Neuronal stem cell (in vitro differentiated cells): ENCODE measurements at regions not wholly inside any gene's neighbourhood (a gene's known extent, or its start where the extent isn't known, plus 50 kb on each side); places are given as distances from the start of the nearest gene placed in this dataset.

ENCODE experiments used
- DNase-seq: peaks from one replicate; pipeline ENCODE4 v3.0.0-alpha.2; 2013; ENCODE audit warnings: low spot score
- H2AFZ ChIP-seq: one replicate; pipeline ENCODE4 v1.6.1; 2013; ENCODE audit warnings: mild to moderate bottlenecking, low read length, inconsistent platforms
- H2AK5ac ChIP-seq: 2 replicates; pipeline ENCODE4 v1.6.1; 2013; ENCODE audit warnings: low read depth, mild to moderate bottlenecking, inconsistent platforms, low read length, moderate library complexity, mixed read lengths
- H2BK120ac ChIP-seq: 2 replicates; pipeline ENCODE4 v1.6.1; 2013; ENCODE audit warnings: low read depth, mild to moderate bottlenecking, inconsistent platforms, low read length, moderate library complexity, mixed read lengths
- H2BK12ac ChIP-seq: one replicate; pipeline ENCODE4 v1.6.1; 2013; ENCODE audit warnings: low read length, inconsistent platforms
- H2BK15ac ChIP-seq: 2 replicates; pipeline ENCODE4 v1.6.1; 2013; ENCODE audit warnings: mild to moderate bottlenecking, low read length, inconsistent platforms, mixed read lengths
- H2BK5ac ChIP-seq: one replicate; pipeline ENCODE4 v1.6.1; 2013; ENCODE audit warnings: inconsistent platforms, mild to moderate bottlenecking, low read length, moderate library complexity
- H3K14ac ChIP-seq: one replicate; pipeline ENCODE4 v1.6.1; 2013; ENCODE audit warnings: low read length, inconsistent platforms
- H3K18ac ChIP-seq: 2 replicates; pipeline ENCODE4 v1.6.1; 2013; ENCODE audit warnings: low read length, inconsistent platforms
- H3K23ac ChIP-seq: 2 replicates; pipeline ENCODE4 v1.6.1; 2013; ENCODE audit warnings: low read depth, mild to moderate bottlenecking, mixed read lengths, low read length, inconsistent platforms; ENCODE audit not compliant: poor library complexity
- H3K27ac ChIP-seq: replicated peaks from 3 replicates; pipeline ENCODE4 v1.5.1; 2013; ENCODE audit warnings: low read length, inconsistent platforms
- H3K27me3 ChIP-seq, 3 experiments: 2 replicates each; pipeline ENCODE4 v1.6.1; 2013; ENCODE audit warnings: low read length in 3 of 3, mild to moderate bottlenecking in 2 of 3, inconsistent platforms in 1 of 3, low read depth in 1 of 3, mixed read lengths in 1 of 3, moderate library complexity in 1 of 3; ENCODE audit not compliant: control insufficient read depth in 3 of 3, insufficient read depth in 3 of 3
- H3K36me3 ChIP-seq, 2 donors: replicated peaks in 1 of 2; 2 replicates each; pipeline ENCODE4 v1.6.1; 2013; ENCODE audit warnings: low read length in 2 of 2; ENCODE audit not compliant: control insufficient read depth in 2 of 2, insufficient read depth in 2 of 2
- H3K4ac ChIP-seq: 2 replicates; pipeline ENCODE4 v1.6.1; 2013; ENCODE audit warnings: inconsistent platforms, mild to moderate bottlenecking, low read length, moderate library complexity
- H3K4me1 ChIP-seq, 2 donors: 1 replicate in 1 of 2; 2 replicates in 1 of 2; pipeline ENCODE4 v1.6.1; 2013; ENCODE audit warnings: low read length in 2 of 2, low read depth in 1 of 2; ENCODE audit not compliant: control insufficient read depth in 2 of 2, insufficient read depth in 1 of 2
- H3K4me2 ChIP-seq: one replicate; pipeline ENCODE4 v1.6.1; 2013; ENCODE audit warnings: mild to moderate bottlenecking, low read length, inconsistent platforms; ENCODE audit not compliant: insufficient read depth, poor library complexity, severe bottlenecking
- H3K4me3 ChIP-seq, 2 donors: 2 replicates each; pipeline ENCODE4 v1.5.1; 2013; ENCODE audit warnings: low read length in 2 of 2, mild to moderate bottlenecking in 2 of 2, inconsistent platforms in 1 of 2, moderate library complexity in 1 of 2
- H3K79me1 ChIP-seq: one replicate; pipeline ENCODE4 v1.6.1; 2013; ENCODE audit warnings: low read depth, mild to moderate bottlenecking, inconsistent platforms, low read length, moderate library complexity
- H3K9ac ChIP-seq: one replicate; pipeline ENCODE4 v1.6.1; 2013; ENCODE audit warnings: mild to moderate bottlenecking, low read depth, low read length, inconsistent platforms; ENCODE audit not compliant: poor library complexity
- H3K9me3 ChIP-seq, 2 donors: replicated peaks in 1 of 2; 2 replicates each; pipeline versions ENCODE3 to v1.6.1; 2013; ENCODE audit warnings: low read length in 2 of 2, mild to moderate bottlenecking in 2 of 2, inconsistent platforms in 1 of 2, low read depth in 1 of 2, mixed read lengths in 1 of 2, moderate library complexity in 1 of 2; ENCODE audit not compliant: control insufficient read depth in 2 of 2, insufficient read depth in 1 of 2
- H4K8ac ChIP-seq: one replicate; pipeline ENCODE4 v1.6.1; 2013; ENCODE audit warnings: low read depth, mild to moderate bottlenecking, inconsistent platforms, low read length, moderate library complexity
- H4K91ac ChIP-seq: one replicate; pipeline ENCODE4 v1.6.1; 2013; ENCODE audit warnings: low read length, low read depth, mild to moderate bottlenecking, inconsistent platforms; ENCODE audit not compliant: poor library complexity
- WGBS, 2 donors: extraction: QIAGEN DNeasy Blood & Tissue Kit; methylation state at CpG; one replicate each; pipeline ENCODE4 v1.1.7; 2013; ENCODE audit warnings: missing lambda C conversion rate in 2 of 2, mixed read lengths in 1 of 2; ENCODE audit not compliant: insufficient read length in 2 of 2, insufficient replicate concordance in 1 of 2; ENCODE audit errors: extremely low coverage in 2 of 2; 5-methylcytosine and 5-hydroxymethylcytosine counted together

- Histone ChIP-seq H3K23ac (no peak overlapping the region), H3K9me3 (peaks cover 0 to 6% of the 10 kb centered on the region in 2 donors), H4K91ac (no peak overlapping the region), H2BK15ac (no peak overlapping the region), H3K4me2 (no peak overlapping the region), H2BK5ac (no peak overlapping the region), H2BK12ac (no peak overlapping the region), H2BK120ac (no peak overlapping the region), H3K4ac (no peak overlapping the region), H3K14ac (no peak overlapping the region), H3K18ac (no peak overlapping the region), H3K9ac (no peak overlapping the region), H2AFZ (no peak overlapping the region), H3K4me1 (no peaks in the 10 kb centered on the region), H3K36me3 (no peaks in the 10 kb centered on the region), H4K8ac (no peak overlapping the region), H3K27ac (no peak overlapping the region), H3K79me1 (no peaks in the 10 kb centered on the region), H3K4me3 (no peak overlapping the region), H3K27me3 (no peaks in the 10 kb centered on the region), H2AK5ac (no peak overlapping the region)
- DNase-seq: no peak
These were observed 303.4 kb upstream of the C1orf174 start for GRCh38 chr1:4203501-4203900.

DNA sequence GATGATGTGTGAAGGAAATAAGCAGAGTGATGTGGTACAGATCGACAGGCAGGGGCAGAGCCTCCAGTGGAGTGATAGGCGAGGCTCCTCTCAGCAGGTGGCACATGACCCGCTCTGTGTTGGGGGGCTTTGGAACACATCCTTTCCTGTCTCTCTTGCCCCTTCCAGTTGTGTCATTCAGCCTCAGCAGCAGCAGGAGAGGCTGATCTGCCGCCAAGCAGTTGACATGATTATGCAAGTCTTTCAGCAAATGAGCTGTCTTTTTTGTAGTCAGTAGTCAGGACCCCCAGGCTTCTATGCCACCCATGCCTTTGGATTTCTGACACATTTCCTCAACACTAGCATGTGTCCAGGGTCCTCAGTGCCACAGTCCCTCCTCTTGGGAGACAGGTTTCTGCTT, 307.1 kb upstream of the C1orf174 start:
- Histone ChIP-seq H4K8ac (no peak overlapping the region), H2BK5ac (no peak overlapping the region)

DNA sequence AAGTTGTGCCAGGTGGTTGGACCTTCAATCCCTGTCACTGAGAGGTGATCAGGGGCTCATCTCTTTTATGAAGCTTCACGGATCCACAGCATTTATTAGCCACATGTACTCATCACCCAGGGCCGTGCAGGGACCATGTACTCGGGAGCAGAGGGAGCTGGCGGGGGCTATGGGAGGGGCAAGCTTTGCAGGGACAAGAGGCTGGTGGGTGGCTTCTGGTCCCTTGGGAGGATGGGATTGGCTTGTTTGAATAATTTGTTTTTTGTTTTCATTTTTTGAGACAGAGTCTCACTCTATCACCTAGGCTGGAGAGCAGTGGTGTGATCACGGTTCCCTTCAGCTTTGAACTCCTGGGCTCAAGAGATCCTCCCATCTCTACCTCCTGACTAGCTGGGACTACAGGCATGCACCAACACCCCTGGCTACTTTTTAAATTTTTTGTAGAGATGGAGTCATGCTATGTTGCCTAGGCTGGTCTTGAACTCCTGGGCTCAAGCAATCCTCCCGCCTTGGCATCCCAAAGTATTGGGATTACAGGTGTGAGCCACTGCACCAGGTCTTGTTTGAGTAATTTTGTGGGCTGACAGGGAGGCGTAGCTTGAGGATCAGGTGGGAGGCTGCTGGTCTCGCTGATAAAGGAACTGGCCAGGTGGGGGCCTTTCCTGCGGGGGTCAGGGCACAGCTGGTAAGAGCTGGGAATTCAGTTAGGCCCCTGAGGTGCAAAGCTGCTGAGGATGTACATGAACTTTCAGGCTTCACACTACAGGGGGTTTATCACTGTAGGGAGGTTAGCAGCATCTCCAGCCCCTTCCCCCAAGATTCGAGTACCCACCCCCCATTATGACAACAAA, 308.0 kb upstream of the C1orf174 start:
- Histone ChIP-seq H2BK15ac (no peak overlapping the region), H3K4me1 (peaks cover 0 to 6% of the 10 kb centered on the region in 2 donors), H3K4ac (no peak overlapping the region), H4K91ac (no peak overlapping the region), H2BK5ac (no peak overlapping the region), H2BK12ac (no peak overlapping the region), H3K36me3 (no peaks in the 10 kb centered on the region), H3K27me3 (no peaks in the 10 kb centered on the region), H2BK120ac (no peak overlapping the region), H3K27ac (no peak overlapping the region), H3K9me3 (peaks cover 0 to 4% of the 10 kb centered on the region in 2 donors), H2AK5ac (no peak overlapping the region), H3K4me3 (peak overlapping the region in 1 of 2 donors; percentile 4), H4K8ac (no peak overlapping the region), H3K23ac (no peak overlapping the region), H3K9ac (no peak overlapping the region), H3K4me2 (no peak overlapping the region), H3K18ac (no peak overlapping the region), H3K14ac (no peak overlapping the region), H3K79me1 (no peaks in the 10 kb centered on the region), H2AFZ (no peak overlapping the region)
- DNase-seq: no peak
- WGBS, 2 donors: no CpG with 5 or more reads among the region's 10 CpGs

More for the DNA sequence above, 307.1 kb upstream of the C1orf174 start:
- Histone ChIP-seq H2BK15ac (no peak overlapping the region), H3K23ac (no peak overlapping the region), H3K4me2 (no peak overlapping the region), H2BK120ac (no peak overlapping the region), H3K36me3 (no peaks in the 10 kb centered on the region), H3K4me1 (peaks cover 0 to 3% of the 10 kb centered on the region in 2 donors), H3K14ac (no peak overlapping the region), H3K27ac (no peak overlapping the region), H3K79me1 (no peaks in the 10 kb centered on the region), H3K9ac (no peak overlapping the region), H2BK12ac (no peak overlapping the region), H3K27me3 (no peaks in the 10 kb centered on the region), H2AK5ac (no peak overlapping the region), H3K4me3 (no peak overlapping the region), H2AFZ (no peak overlapping the region), H3K9me3 (peaks cover 0 to 6% of the 10 kb centered on the region in 2 donors), H3K4ac (no peak overlapping the region), H4K91ac (no peak overlapping the region), H3K18ac (no peak overlapping the region)
- WGBS, 2 donors: no CpG with 5 or more reads among the region's 4 CpGs
- no peak for DNase-seq

DNA sequence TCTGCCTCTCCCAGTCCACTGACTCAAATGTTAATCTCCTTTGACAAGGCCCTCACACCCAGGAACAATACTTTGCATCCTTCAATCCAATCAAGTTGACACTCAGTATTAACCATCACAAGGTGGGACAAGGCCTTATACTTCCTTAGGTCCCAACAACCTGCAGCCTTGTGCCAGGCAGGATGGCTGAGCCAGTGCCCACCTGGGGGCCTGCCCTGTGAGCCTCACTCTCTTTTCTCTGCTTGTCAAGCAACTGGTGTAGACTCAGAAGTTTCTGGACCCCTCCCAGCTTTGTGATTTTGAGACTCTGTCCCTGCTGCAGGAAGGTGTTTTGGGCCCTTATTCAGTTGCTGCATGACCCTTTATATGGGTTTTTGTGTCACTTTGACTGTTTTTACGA, 310.0 kb upstream of the C1orf174 start:
- Histone ChIP-seq H2BK12ac (no peak overlapping the region), H4K91ac (no peak overlapping the region), H3K27me3 (no peaks in the 10 kb centered on the region), H3K4me3 (no peak overlapping the region), H4K8ac (no peak overlapping the region), H3K9me3 (no peaks in the 10 kb centered on the region), H3K4me2 (no peak overlapping the region), H3K79me1 (no peaks in the 10 kb centered on the region), H3K18ac (no peak overlapping the region), H2AFZ (no peak overlapping the region), H2AK5ac (no peak overlapping the region), H3K23ac (no peak overlapping the region), H2BK15ac (no peak overlapping the region), H3K14ac (no peak overlapping the region), H3K36me3 (no peaks in the 10 kb centered on the region), H3K4ac (no peak overlapping the region), H3K9ac (no peak overlapping the region), H3K4me1 (peaks cover 0 to 11% of the 10 kb centered on the region in 2 donors), H3K27ac (no peak overlapping the region), H2BK5ac (no peak overlapping the region), H2BK120ac (no peak overlapping the region)
- no peak for DNase-seq
- no CpG with 5 or more reads among the region's 1 CpG for WGBS, 2 donors
